ENCODE measurements at regions not wholly inside any gene's neighbourhood (a gene's known extent, or its start where the extent isn't known, plus 50 kb on each side); places are given as distances from the start of the nearest gene placed in this dataset.

- TF ChIP-seq SRF (IDR thresholded peaks at IDR 0.05; ENCODE audit: low read depth, low read length) (no peak), CBX5 (IDR thresholded peaks at IDR 0.05; ENCODE audit: low read depth, low read length) (no peak), SUZ12 (IDR thresholded peaks at IDR 0.05; ENCODE audit: low read length) (no peak), KDM5A (IDR thresholded peaks at IDR 0.05; ENCODE audit: low read length) (no peak), JUND (IDR thresholded peaks at IDR 0.05; ENCODE audit: low read length) (no peak), SIX5 (IDR thresholded peaks at IDR 0.05; ENCODE audit: low read depth, low read length) (no peak), BCL11A (IDR thresholded peaks at IDR 0.05; ENCODE audit: low read depth in 2 of 2, low read length in 2 of 2) (no peak), SP2 (IDR thresholded peaks at IDR 0.05; ENCODE audit: low read length) (no peak), EZH2 (IDR thresholded peaks at IDR 0.05; ENCODE audit: low read depth, low read length, severe bottlenecking) (no peak), ZNF274 (IDR thresholded peaks at IDR 0.05; ENCODE audit: borderline replicate concordance, extremely low read depth, low read length) (no peak), SP1 (IDR thresholded peaks at IDR 0.05; ENCODE audit: low read depth, low read length) (no peak), TAF1 (IDR thresholded peaks at IDR 0.05; ENCODE audit: low read depth, low read length) (no peak), ATF2 (IDR thresholded peaks at IDR 0.05; ENCODE audit: low read length) (no peak), KDM4A (IDR thresholded peaks at IDR 0.05; ENCODE audit: low read depth, low read length, severe bottlenecking) (no peak), RXRA (IDR thresholded peaks at IDR 0.05; ENCODE audit: insufficient read depth, low read depth, low read length) (no peak), NANOG (IDR thresholded peaks at IDR 0.05; ENCODE audit: insufficient read depth, low read depth, low read length, poor library complexity, severe bottlenecking) (no peak), CEBPB (IDR thresholded peaks at IDR 0.05; ENCODE audit: low read depth, low read length) (no peak)
Measured at GRCh38 chr11:81993755-81994154, 739.9 kb downstream of the FAM181B start (continued).

Data from H1 (cell line).